ENCODE measurements at regions not wholly inside any gene's neighbourhood (a gene's known extent, or its start where the extent isn't known, plus 50 kb on each side); places are given as distances from the start of the nearest gene placed in this dataset.
"Not testable (repeated sequence)": the region's sequence is repeated elsewhere in the genome, so short reads cannot be mapped to it uniquely, and the experiment has no call there.

- DNase-seq (ENCODE audit: extremely low read depth, low read depth); H3K4me3 ChIP-seq (replicated peaks; ENCODE audit: low read depth, low read length): not testable (repeated sequence)
These were observed 60.0 kb upstream of the GPC3 start for GRCh38 chrX:134045372-134045771.

DNA sequence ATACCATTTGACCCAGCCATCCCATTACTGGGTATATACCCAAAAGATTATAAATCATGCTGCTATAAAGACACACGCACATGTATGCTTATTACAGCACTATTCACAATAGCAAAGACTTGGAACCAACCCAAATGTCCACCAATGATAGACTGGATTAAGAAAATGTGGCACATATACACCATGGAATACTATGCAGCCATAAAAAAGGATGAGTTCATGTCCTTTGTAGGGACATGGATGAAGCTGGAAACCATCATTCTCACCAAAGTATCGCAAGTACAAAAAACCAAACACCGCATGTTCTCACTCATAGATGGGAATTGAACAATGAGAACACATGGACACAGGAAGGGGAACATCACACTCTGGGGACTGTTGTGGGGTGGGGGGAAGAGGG is 81.7 kb upstream of the GPC3 start:
- DNase-seq (ENCODE audit: extremely low read depth, low read depth): not testable (repeated sequence)

GRCh38 chrX:134071899-134072298 is 86.5 kb upstream of the GPC3 start:
- not testable (repeated sequence) for DNase-seq (ENCODE audit: extremely low read depth, low read depth); H3K4me3 ChIP-seq (replicated peaks; ENCODE audit: low read depth, low read length)

More for the DNA sequence above, 81.7 kb upstream of the GPC3 start:
- not testable (repeated sequence) for H3K4me3 ChIP-seq (replicated peaks; ENCODE audit: low read depth, low read length)

GRCh38 chrX:134073341-134073740 is 87.9 kb upstream of the GPC3 start:
- TF ChIP-seq CTCF (IDR thresholded peaks at IDR 0.05; ENCODE audit: low read depth, low read length, missing control alignments): no peak
- no peak overlapping the region for H3K4me3 ChIP-seq (replicated peaks; ENCODE audit: low read depth, low read length)
- no peak for DNase-seq (ENCODE audit: extremely low read depth, low read depth)

GRCh38 chrX:134074151-134074550 is 88.8 kb upstream of the GPC3 start:
- H3K4me3 ChIP-seq (replicated peaks; ENCODE audit: low read depth, low read length): no peak overlapping the region
- no peak for DNase-seq (ENCODE audit: extremely low read depth, low read depth)
- no peak for TF ChIP-seq CTCF (IDR thresholded peaks at IDR 0.05; ENCODE audit: low read depth, low read length, missing control alignments)

DNA sequence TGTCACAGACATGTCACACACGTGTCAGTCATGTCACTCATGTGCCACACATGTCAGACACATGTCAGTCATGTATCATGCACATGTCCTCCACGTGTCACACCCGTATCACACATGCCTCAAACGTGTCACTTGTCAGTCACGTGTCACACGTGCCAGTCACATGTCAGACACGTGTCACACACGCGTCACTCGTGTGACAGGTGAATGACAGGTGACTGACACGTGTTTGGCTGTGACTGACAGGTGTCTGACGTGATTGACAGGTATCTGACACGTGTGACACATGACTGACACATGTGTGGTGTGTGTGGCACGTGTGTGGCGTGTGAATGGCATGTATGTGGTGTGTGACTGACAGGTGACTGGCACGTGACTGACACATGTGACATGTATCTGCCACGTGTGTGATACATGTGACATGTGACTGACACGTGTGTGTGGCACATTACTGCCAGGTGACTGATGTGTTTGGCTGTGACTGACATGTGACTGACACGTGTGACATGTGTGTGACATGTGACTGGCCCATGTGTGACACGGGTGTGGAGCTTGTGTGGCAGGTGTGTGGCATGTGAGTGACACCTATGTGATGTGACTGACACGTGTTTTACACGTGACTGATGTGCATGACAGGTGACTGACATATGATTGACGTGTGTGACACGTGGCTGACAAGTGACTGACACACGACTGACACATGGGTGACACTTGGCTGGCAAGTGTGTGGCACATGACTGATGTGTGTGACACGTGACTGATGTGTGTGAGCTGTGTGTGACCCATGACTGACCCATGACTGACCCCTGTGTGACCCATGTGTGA is 90.7 kb upstream of the GPC3 start:
- no peak overlapping the region for H3K4me3 ChIP-seq (replicated peaks; ENCODE audit: low read depth, low read length)
- no peak for DNase-seq (ENCODE audit: extremely low read depth, low read depth)
- no peak for TF ChIP-seq CTCF (IDR thresholded peaks at IDR 0.05; ENCODE audit: low read depth, low read length, missing control alignments)

GRCh38 chrX:134095366-134095765 is 110.0 kb upstream of the GPC3 start:
- no peak overlapping the region for H3K4me3 ChIP-seq (replicated peaks; ENCODE audit: low read depth, low read length)
- TF ChIP-seq CTCF (IDR thresholded peaks at IDR 0.05; ENCODE audit: low read depth, low read length, missing control alignments): no peak
- DNase-seq (ENCODE audit: extremely low read depth, low read depth): no peak

- no peak for TF ChIP-seq CTCF (IDR thresholded peaks at IDR 0.05; ENCODE audit: low read depth, low read length, missing control alignments)
- no peak for DNase-seq (ENCODE audit: extremely low read depth, low read depth)
These were observed 116.2 kb upstream of the GPC3 start for GRCh38 chrX:134101636-134102035.

More at GRCh38 chrX:134101636-134102035, 116.2 kb upstream of the GPC3 start:
- H3K4me3 ChIP-seq (replicated peaks; ENCODE audit: low read depth, low read length): no peak overlapping the region
